ENCODE measurements at regions not wholly inside any gene's neighbourhood (a gene's known extent, or its start where the extent isn't known, plus 50 kb on each side); places are given as distances from the start of the nearest gene placed in this dataset.

DNA sequence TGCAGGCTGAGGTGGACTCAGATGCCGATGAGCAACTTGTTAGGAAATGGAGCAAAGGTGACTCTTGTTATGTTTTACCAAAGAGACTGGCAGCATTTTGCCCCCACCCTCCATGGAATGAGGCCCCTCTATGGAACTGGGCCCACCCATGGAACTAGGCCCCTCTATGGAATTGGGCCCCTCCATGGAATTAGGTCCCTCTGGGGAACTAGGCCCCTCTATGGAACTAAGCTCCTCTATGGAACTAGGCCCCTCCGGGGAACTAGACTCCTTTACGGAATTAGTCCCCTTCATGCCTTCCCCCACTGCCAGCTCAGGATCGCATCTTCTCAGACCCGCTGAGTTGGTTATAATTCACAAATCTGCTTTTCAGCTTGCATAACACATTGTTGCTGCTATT, 144.9 kb downstream of the THBS2 start:
- Mint-ChIP-seq H3K4me3 (ENCODE audit: unreplicated experiment) (no peak overlapping the region), H3K36me3 (ENCODE audit: insufficient read depth, unreplicated experiment) (no peaks in the 10 kb centered on the region), H3K27me3 (ENCODE audit: insufficient read depth, unreplicated experiment) (no peaks in the 10 kb centered on the region), H3K4me1 (ENCODE audit: low read depth, unreplicated experiment) (no peaks in the 10 kb centered on the region), H3K9me3 (ENCODE audit: unreplicated experiment) (peaks cover 10% of the 10 kb centered on the region), H3K27ac (ENCODE audit: unreplicated experiment) (no peak overlapping the region)
- DNase-seq, result no peak
- intact Hi-C loops (cut with micrococcal nuclease; ENCODE audit: unreplicated experiment), result no loop called here
- TF ChIP-seq, protein P1, sequence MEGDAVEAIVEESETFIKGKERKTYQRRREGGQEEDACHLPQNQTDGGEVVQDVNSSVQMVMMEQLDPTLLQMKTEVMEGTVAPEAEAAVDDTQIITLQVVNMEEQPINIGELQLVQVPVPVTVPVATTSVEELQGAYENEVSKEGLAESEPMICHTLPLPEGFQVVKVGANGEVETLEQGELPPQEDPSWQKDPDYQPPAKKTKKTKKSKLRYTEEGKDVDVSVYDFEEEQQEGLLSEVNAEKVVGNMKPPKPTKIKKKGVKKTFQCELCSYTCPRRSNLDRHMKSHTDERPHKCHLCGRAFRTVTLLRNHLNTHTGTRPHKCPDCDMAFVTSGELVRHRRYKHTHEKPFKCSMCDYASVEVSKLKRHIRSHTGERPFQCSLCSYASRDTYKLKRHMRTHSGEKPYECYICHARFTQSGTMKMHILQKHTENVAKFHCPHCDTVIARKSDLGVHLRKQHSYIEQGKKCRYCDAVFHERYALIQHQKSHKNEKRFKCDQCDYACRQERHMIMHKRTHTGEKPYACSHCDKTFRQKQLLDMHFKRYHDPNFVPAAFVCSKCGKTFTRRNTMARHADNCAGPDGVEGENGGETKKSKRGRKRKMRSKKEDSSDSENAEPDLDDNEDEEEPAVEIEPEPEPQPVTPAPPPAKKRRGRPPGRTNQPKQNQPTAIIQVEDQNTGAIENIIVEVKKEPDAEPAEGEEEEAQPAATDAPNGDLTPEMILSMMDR (IDR thresholded peaks at IDR 0.05; ENCODE audit: insufficient read depth in 1 of 2, low read depth in 1 of 2, low read length in 1 of 2, severe bottlenecking in 1 of 2, unreplicated experiment in 1 of 2), result no peak
- Histone ChIP-seq H3K4me1 (no peaks in the 10 kb centered on the region), H3K36me3 (ENCODE audit: control insufficient read depth, insufficient read depth, low read length) (no peaks in the 10 kb centered on the region), H3K4me3 (ENCODE audit: low read depth, low read length) (no peak overlapping the region), H3K27me3 (replicated peaks; ENCODE audit: control insufficient read depth, insufficient read depth, low read length) (no peaks in the 10 kb centered on the region), H3K9me3 (peaks cover 5% of the 10 kb centered on the region; the same call in 1 of the 2 replicates)
- ChIA-PET POLR2A (no interaction called here), CTCF (no interaction called here)
- BruUV-seq (replicated peaks), result no TSS peak

DNA sequence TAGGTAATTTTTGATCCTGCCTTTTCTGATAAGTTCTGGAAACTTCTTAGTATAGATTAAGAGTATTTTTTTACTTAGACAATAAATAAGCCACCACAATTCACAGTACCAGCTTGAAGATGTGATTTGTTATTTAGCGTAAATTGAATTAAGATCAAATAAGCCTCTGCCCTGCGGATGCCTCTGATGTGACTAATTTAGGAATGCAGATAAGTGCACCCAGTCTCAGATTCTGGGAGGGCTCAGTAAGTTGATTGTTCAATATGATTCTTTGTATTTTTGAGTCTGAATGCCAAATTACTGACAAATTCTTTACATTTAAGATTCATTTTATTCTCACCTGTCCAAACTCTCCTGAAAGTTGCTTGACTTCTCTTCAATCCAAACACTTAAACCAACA, 147.5 kb downstream of the THBS2 start:
- Mint-ChIP-seq H3K4me3 (ENCODE audit: unreplicated experiment) (no peak overlapping the region), H3K9me3 (ENCODE audit: unreplicated experiment) (peaks cover 10% of the 10 kb centered on the region), H3K4me1 (ENCODE audit: low read depth, unreplicated experiment) (no peaks in the 10 kb centered on the region), H3K36me3 (ENCODE audit: insufficient read depth, unreplicated experiment) (no peaks in the 10 kb centered on the region), H3K27me3 (ENCODE audit: insufficient read depth, unreplicated experiment) (no peaks in the 10 kb centered on the region), H3K27ac (ENCODE audit: unreplicated experiment) (no peak overlapping the region)
- ChIA-PET CTCF (no interaction called here), POLR2A (no interaction called here)
- no peaks in the 10 kb centered on the region for H3K27me3 ChIP-seq (replicated peaks; ENCODE audit: control insufficient read depth, insufficient read depth, low read length)
- intact Hi-C loops (cut with micrococcal nuclease; ENCODE audit: unreplicated experiment), result no loop called here
- TF ChIP-seq, protein P1 (IDR thresholded peaks at IDR 0.05; ENCODE audit: insufficient read depth in 1 of 2, low read depth in 1 of 2, low read length in 1 of 2, severe bottlenecking in 1 of 2, unreplicated experiment in 1 of 2), result no peak
- H3K4me1 ChIP-seq, result no peaks in the 10 kb centered on the region
- peaks cover 5% of the 10 kb centered on the region; the same call in 1 of the 2 replicates for H3K9me3 ChIP-seq
- DNase-seq, result no peak
- H3K4me3 ChIP-seq (ENCODE audit: low read depth, low read length), result no peak overlapping the region
- no peaks in the 10 kb centered on the region for H3K36me3 ChIP-seq (ENCODE audit: control insufficient read depth, insufficient read depth, low read length)
- BruUV-seq (replicated peaks), result no TSS peak

DNA sequence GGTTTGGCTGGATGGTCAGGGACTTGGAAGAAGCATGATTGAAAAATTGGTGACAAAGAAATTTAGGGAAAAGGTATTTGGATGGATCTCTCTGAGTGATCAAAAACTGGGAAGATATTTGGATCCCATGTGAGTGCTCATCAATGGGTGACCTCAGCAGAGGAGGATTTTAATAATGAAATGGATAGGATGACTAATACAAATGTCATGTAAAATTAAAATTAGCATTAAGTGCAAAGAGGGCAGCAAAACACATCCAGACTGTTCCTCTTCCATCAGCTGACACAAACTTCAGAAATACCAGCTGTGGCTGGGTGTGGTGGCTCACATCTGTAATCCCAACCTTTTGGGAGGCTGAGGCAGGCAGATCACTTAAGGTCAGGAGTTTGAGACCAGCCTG, 151.7 kb downstream of the THBS2 start:
- TF ChIP-seq, protein P1 (IDR thresholded peaks at IDR 0.05; ENCODE audit: insufficient read depth in 1 of 2, low read depth in 1 of 2, low read length in 1 of 2, severe bottlenecking in 1 of 2, unreplicated experiment in 1 of 2), result no peak
- no peaks in the 10 kb centered on the region for H3K4me1 ChIP-seq

More for the DNA sequence above, 151.7 kb downstream of the THBS2 start:
- H3K9me3 Mint-ChIP-seq (ENCODE audit: unreplicated experiment), result no peaks in the 10 kb centered on the region
- ChIA-PET POLR2A (no interaction called here), CTCF (no interaction called here)
- Histone ChIP-seq H3K27me3 (replicated peaks; ENCODE audit: control insufficient read depth, insufficient read depth, low read length) (no peaks in the 10 kb centered on the region; the same call in 1 of the 2 replicates), H3K9me3 (no peaks in the 10 kb centered on the region), H3K36me3 (ENCODE audit: control insufficient read depth, insufficient read depth, low read length) (no peaks in the 10 kb centered on the region), H3K4me3 (ENCODE audit: low read depth, low read length) (no peak overlapping the region)
- H3K27me3 Mint-ChIP-seq (ENCODE audit: insufficient read depth, unreplicated experiment), result no peaks in the 10 kb centered on the region
- no peak for DNase-seq
- H3K4me3 Mint-ChIP-seq (ENCODE audit: unreplicated experiment), result no peak overlapping the region
- no peak overlapping the region for H3K27ac Mint-ChIP-seq (ENCODE audit: unreplicated experiment)
- BruUV-seq (replicated peaks), result no TSS peak
- H3K36me3 Mint-ChIP-seq (ENCODE audit: insufficient read depth, unreplicated experiment), result no peaks in the 10 kb centered on the region
- intact Hi-C loops (cut with micrococcal nuclease; ENCODE audit: unreplicated experiment), result no loop called here
- no peaks in the 10 kb centered on the region for H3K4me1 Mint-ChIP-seq (ENCODE audit: low read depth, unreplicated experiment)
